SK-N-SH (cell line): ENCODE measurements at regions not wholly inside any gene's neighbourhood (a gene's known extent, or its start where the extent isn't known, plus 50 kb on each side); places are given as distances from the start of the nearest gene placed in this dataset.

ENCODE experiments used
- FOXJ3 ChIP-seq: sonication (generic); formaldehyde crosslinking; IDR thresholded peaks from 2 replicates; pipeline ENCODE4 v1.5.1; 2020; ENCODE audit warnings: mild to moderate bottlenecking, missing genetic modification reagents
- TF ChIP-seq, protein P1 (sequence below): IDR thresholded peaks from 2 replicates; pipeline ENCODE4 v1.4.0; 2012; ENCODE audit warnings: low read depth
- TF ChIP-seq, protein P2 (sequence below): fragments of 200-600 bp; sonication (generic); IDR thresholded peaks from 2 replicates; pipeline ENCODE4 v1.6.1; 2017; ENCODE audit warnings: antibody characterized with exemption, mild to moderate bottlenecking, moderate library complexity

DNA sequence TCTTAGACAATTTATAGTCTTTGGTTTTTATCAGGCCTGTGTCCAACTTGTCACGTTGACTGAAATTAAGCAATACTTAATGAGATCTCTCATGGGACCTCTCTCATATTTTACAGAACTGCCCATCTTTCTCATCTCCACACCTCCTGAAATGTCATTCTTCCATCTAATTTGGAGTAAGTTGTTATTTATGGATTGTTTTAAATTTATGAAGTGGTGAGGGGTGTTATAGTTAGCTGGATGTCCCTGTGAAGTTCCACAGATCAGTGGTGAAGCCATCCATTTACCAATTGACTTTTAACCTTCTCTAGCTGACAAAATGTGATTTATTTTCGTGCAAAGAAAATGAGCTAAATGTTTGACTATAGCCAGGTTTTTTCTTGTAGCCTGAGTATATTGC lies 824.9 kb downstream of the KCNJ2 start:
- TF ChIP-seq, protein P1, sequence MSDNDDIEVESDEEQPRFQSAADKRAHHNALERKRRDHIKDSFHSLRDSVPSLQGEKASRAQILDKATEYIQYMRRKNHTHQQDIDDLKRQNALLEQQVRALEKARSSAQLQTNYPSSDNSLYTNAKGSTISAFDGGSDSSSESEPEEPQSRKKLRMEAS: no peak
- TF ChIP-seq, protein P2, sequence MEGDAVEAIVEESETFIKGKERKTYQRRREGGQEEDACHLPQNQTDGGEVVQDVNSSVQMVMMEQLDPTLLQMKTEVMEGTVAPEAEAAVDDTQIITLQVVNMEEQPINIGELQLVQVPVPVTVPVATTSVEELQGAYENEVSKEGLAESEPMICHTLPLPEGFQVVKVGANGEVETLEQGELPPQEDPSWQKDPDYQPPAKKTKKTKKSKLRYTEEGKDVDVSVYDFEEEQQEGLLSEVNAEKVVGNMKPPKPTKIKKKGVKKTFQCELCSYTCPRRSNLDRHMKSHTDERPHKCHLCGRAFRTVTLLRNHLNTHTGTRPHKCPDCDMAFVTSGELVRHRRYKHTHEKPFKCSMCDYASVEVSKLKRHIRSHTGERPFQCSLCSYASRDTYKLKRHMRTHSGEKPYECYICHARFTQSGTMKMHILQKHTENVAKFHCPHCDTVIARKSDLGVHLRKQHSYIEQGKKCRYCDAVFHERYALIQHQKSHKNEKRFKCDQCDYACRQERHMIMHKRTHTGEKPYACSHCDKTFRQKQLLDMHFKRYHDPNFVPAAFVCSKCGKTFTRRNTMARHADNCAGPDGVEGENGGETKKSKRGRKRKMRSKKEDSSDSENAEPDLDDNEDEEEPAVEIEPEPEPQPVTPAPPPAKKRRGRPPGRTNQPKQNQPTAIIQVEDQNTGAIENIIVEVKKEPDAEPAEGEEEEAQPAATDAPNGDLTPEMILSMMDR: no peak
- TF ChIP-seq FOXJ3 (CRISPR knock-in tag): no peak
